ENCODE measurements at regions not wholly inside any gene's neighbourhood (a gene's known extent, or its start where the extent isn't known, plus 50 kb on each side); places are given as distances from the start of the nearest gene placed in this dataset.

GRCh38 chr1:184260382-184260781, 126.4 kb upstream of the C1orf21 start:
- no peak for TF ChIP-seq CTCF (IDR thresholded peaks at IDR 0.05; ENCODE audit: insufficient read depth, low read length, severe bottlenecking)
- FAIRE-seq (no peak), DNase-seq (ENCODE audit: low read depth) (peak; percentile 76)
- no peaks in the 10 kb centered on the region for H3K27me3 ChIP-seq (ENCODE audit: control insufficient read depth, insufficient read depth, low read length)
- no peak overlapping the region for H3K4me3 ChIP-seq (ENCODE audit: low read depth, low read length)
- no peaks in the 10 kb centered on the region for H3K36me3 ChIP-seq (ENCODE audit: control insufficient read depth, insufficient read depth, low read length)

- H3K4me3 ChIP-seq (ENCODE audit: low read depth, low read length), result no peak overlapping the region
- no peaks in the 10 kb centered on the region for H3K27me3 ChIP-seq (ENCODE audit: control insufficient read depth, insufficient read depth, low read length)
- H3K36me3 ChIP-seq (ENCODE audit: control insufficient read depth, insufficient read depth, low read length), result no peaks in the 10 kb centered on the region
- no peak for FAIRE-seq
- TF ChIP-seq CTCF (IDR thresholded peaks at IDR 0.05; ENCODE audit: insufficient read depth, low read length, severe bottlenecking), result no peak
- no peak for DNase-seq (ENCODE audit: low read depth)
Measured at GRCh38 chr1:184262109-184262508, 124.7 kb upstream of the C1orf21 start.

- no peak for TF ChIP-seq CTCF (IDR thresholded peaks at IDR 0.05; ENCODE audit: insufficient read depth, low read length, severe bottlenecking)
- H3K4me3 ChIP-seq (ENCODE audit: low read depth, low read length), result no peak overlapping the region
- H3K36me3 ChIP-seq (ENCODE audit: control insufficient read depth, insufficient read depth, low read length), result no peaks in the 10 kb centered on the region
- no peaks in the 10 kb centered on the region for H3K27me3 ChIP-seq (ENCODE audit: control insufficient read depth, insufficient read depth, low read length)
- no peak for DNase-seq (ENCODE audit: low read depth)
- FAIRE-seq, result no peak
Measured at GRCh38 chr1:184267747-184268146, 119.1 kb upstream of the C1orf21 start.

- H3K4me3 ChIP-seq (ENCODE audit: low read depth, low read length), result no peak overlapping the region
- H3K36me3 ChIP-seq (ENCODE audit: control insufficient read depth, insufficient read depth, low read length), result no peaks in the 10 kb centered on the region
- FAIRE-seq (no peak), DNase-seq (ENCODE audit: low read depth) (no peak)
- no peaks in the 10 kb centered on the region for H3K27me3 ChIP-seq (ENCODE audit: control insufficient read depth, insufficient read depth, low read length)
- TF ChIP-seq CTCF (IDR thresholded peaks at IDR 0.05; ENCODE audit: insufficient read depth, low read length, severe bottlenecking), result no peak
Measured at GRCh38 chr1:184270556-184270955, 116.3 kb upstream of the C1orf21 start.

- FAIRE-seq (no peak), DNase-seq (ENCODE audit: low read depth) (no peak)
- H3K27me3 ChIP-seq (ENCODE audit: control insufficient read depth, insufficient read depth, low read length), result no peaks in the 10 kb centered on the region
- TF ChIP-seq CTCF (IDR thresholded peaks at IDR 0.05; ENCODE audit: insufficient read depth, low read length, severe bottlenecking), result no peak
- no peak overlapping the region for H3K4me3 ChIP-seq (ENCODE audit: low read depth, low read length)
- no peaks in the 10 kb centered on the region for H3K36me3 ChIP-seq (ENCODE audit: control insufficient read depth, insufficient read depth, low read length)
Measured at GRCh38 chr1:184272175-184272866, 114.5 kb upstream of the C1orf21 start.

GRCh38 chr1:184276416-184276815, 110.4 kb upstream of the C1orf21 start:
- no peaks in the 10 kb centered on the region for H3K36me3 ChIP-seq (ENCODE audit: control insufficient read depth, insufficient read depth, low read length)
- no peaks in the 10 kb centered on the region for H3K27me3 ChIP-seq (ENCODE audit: control insufficient read depth, insufficient read depth, low read length)
- FAIRE-seq (no peak), DNase-seq (ENCODE audit: low read depth) (no peak)
- no peak overlapping the region for H3K4me3 ChIP-seq (ENCODE audit: low read depth, low read length)
- TF ChIP-seq CTCF (IDR thresholded peaks at IDR 0.05; ENCODE audit: insufficient read depth, low read length, severe bottlenecking), result no peak
